ENCODE measurements at regions not wholly inside any gene's neighbourhood (a gene's known extent, or its start where the extent isn't known, plus 50 kb on each side); places are given as distances from the start of the nearest gene placed in this dataset.

DNA sequence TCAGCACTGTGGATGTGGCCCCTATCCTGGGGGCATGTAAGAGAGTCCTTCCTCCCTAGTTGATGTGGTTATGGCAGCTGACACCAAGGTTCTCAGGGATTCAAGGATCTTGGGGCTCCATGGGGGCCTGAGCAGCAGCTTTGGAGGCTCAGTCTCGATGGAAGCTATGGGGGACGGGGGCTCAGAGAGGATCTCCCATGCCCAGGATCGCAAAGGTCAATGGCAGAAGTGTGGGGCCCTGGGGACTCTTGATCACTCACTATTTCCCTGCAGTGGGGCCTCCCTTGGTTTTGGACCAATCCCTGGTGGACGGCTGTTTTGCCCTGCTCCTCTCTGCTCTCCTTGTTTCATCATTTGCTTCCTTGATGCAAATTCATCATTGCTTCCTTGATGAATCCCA lies 885.9 kb downstream of the CDH8 start:
- DNase-seq: no peak
- no peak overlapping the region for H3K9ac ChIP-seq (ENCODE audit: low read length)
- H3K9me3 ChIP-seq (replicated peaks; ENCODE audit: insufficient read depth, low read length): no peaks in the 10 kb centered on the region
- no peak overlapping the region for H2AFZ ChIP-seq (ENCODE audit: low read length)
- H3K9me2 ChIP-seq (replicated peaks; ENCODE audit: insufficient read depth, low read length): no peaks in the 10 kb centered on the region
- no peaks in the 10 kb centered on the region for H3K36me3 ChIP-seq (replicated peaks; ENCODE audit: insufficient read depth, low read length)
- no peak overlapping the region for H3K27ac ChIP-seq (ENCODE audit: low read length)
- no peak for TF ChIP-seq EZH2 (optimal IDR thresholded peaks at IDR 0.05; ENCODE audit: low read depth, low read length)
- TF ChIP-seq, protein P1, sequence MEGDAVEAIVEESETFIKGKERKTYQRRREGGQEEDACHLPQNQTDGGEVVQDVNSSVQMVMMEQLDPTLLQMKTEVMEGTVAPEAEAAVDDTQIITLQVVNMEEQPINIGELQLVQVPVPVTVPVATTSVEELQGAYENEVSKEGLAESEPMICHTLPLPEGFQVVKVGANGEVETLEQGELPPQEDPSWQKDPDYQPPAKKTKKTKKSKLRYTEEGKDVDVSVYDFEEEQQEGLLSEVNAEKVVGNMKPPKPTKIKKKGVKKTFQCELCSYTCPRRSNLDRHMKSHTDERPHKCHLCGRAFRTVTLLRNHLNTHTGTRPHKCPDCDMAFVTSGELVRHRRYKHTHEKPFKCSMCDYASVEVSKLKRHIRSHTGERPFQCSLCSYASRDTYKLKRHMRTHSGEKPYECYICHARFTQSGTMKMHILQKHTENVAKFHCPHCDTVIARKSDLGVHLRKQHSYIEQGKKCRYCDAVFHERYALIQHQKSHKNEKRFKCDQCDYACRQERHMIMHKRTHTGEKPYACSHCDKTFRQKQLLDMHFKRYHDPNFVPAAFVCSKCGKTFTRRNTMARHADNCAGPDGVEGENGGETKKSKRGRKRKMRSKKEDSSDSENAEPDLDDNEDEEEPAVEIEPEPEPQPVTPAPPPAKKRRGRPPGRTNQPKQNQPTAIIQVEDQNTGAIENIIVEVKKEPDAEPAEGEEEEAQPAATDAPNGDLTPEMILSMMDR (IDR thresholded peaks at IDR 0.05; ENCODE audit: low read length): no peak
- TF ChIP-seq EZH2phosphoT487 (IDR thresholded peaks at IDR 0.05; ENCODE audit: low read length): no peak
- H4K20me1 ChIP-seq (ENCODE audit: insufficient read depth, low read length): no peaks in the 10 kb centered on the region
- peaks cover 12% of the 10 kb centered on the region; the same call in 1 of the 2 replicates for H3F3A ChIP-seq (ENCODE audit: insufficient read depth, low read length)
- peaks cover 39% of the 10 kb centered on the region for H3K4me1 ChIP-seq (ENCODE audit: low read length)
- H3K27me3 ChIP-seq (replicated peaks; ENCODE audit: insufficient read depth, low read length): no peaks in the 10 kb centered on the region
- H3K4me3 ChIP-seq (ENCODE audit: low read length): no peak overlapping the region
- H3K4me2 ChIP-seq (ENCODE audit: low read depth, low read length): no peak overlapping the region
- H3K79me2 ChIP-seq (ENCODE audit: low read length): no peaks in the 10 kb centered on the region

DNA sequence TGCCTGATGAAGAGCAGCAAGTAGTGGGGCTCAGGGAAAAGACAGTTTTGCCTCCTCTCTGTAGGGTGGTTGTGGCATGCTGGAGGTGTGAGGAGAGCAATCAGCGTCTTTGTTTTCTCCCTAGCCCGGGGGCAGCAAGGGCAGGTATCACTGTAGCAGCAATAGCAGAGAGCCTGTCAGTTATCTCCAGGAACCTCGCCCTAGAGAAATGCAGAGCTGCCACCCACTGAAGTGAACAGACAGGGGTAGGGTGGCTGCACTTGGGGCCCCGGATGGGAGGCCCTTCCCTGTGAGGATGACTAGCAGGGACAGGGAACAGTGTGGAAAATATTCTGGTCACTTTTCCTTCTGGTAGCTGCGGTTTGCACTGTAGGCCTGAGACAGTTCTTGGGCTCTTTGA lies 886.5 kb downstream of the CDH8 start:
- no peak for TF ChIP-seq EZH2 (optimal IDR thresholded peaks at IDR 0.05; ENCODE audit: low read depth, low read length)
- TF ChIP-seq, protein P1 (IDR thresholded peaks at IDR 0.05; ENCODE audit: low read length): no peak
- no peak for TF ChIP-seq EZH2phosphoT487 (IDR thresholded peaks at IDR 0.05; ENCODE audit: low read length)
- no peaks in the 10 kb centered on the region for H3K36me3 ChIP-seq (replicated peaks; ENCODE audit: insufficient read depth, low read length)
- H3K9me2 ChIP-seq (replicated peaks; ENCODE audit: insufficient read depth, low read length): no peaks in the 10 kb centered on the region
- no peaks in the 10 kb centered on the region for H4K20me1 ChIP-seq (ENCODE audit: insufficient read depth, low read length)
- H3K27me3 ChIP-seq (replicated peaks; ENCODE audit: insufficient read depth, low read length): no peaks in the 10 kb centered on the region
- H3K4me1 ChIP-seq (ENCODE audit: low read length): peaks cover 46% of the 10 kb centered on the region
- H3K79me2 ChIP-seq (ENCODE audit: low read length): no peaks in the 10 kb centered on the region
- H3K27ac ChIP-seq (ENCODE audit: low read length): no peak overlapping the region
- DNase-seq: no peak
- no peaks in the 10 kb centered on the region for H3K9me3 ChIP-seq (replicated peaks; ENCODE audit: insufficient read depth, low read length)
- peaks cover 12% of the 10 kb centered on the region; the same call in 1 of the 2 replicates for H3F3A ChIP-seq (ENCODE audit: insufficient read depth, low read length)
- H2AFZ ChIP-seq (ENCODE audit: low read length): no peak overlapping the region
- H3K4me3 ChIP-seq (ENCODE audit: low read length): no peak overlapping the region
- H3K4me2 ChIP-seq (ENCODE audit: low read depth, low read length): no peak overlapping the region
- no peak overlapping the region for H3K9ac ChIP-seq (ENCODE audit: low read length)

DNA sequence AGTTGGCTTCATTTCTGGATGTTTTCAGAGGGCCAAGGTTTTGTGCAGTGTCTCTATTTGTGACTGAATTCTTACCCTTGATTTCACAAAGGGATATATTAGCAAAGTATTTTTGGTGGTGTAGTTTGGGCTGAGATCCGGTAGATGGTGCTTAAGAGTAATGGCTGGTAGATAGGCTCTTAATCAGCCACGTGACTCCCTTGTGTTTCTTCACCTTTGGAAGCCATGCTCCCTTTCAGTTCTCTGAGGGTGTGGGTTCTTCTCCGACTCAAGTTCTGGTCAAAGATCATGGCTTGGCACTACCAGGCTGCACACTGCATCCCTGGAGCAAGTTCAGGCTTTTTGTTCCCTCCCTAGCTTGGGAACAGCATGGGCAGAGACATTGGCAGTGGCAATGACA lies 887.3 kb downstream of the CDH8 start:
- Histone ChIP-seq H3K4me1 (ENCODE audit: low read length) (peaks cover 49% of the 10 kb centered on the region), H3K27me3 (replicated peaks; ENCODE audit: insufficient read depth, low read length) (no peaks in the 10 kb centered on the region), H3K36me3 (replicated peaks; ENCODE audit: insufficient read depth, low read length) (no peaks in the 10 kb centered on the region), H3K9me3 (replicated peaks; ENCODE audit: insufficient read depth, low read length) (no peaks in the 10 kb centered on the region), H3K27ac (ENCODE audit: low read length) (no peak overlapping the region), H3K4me2 (ENCODE audit: low read depth, low read length) (no peak overlapping the region), H2AFZ (ENCODE audit: low read length) (peak overlapping the region; percentile 56; the same call in 1 of the 2 replicates), H3F3A (ENCODE audit: insufficient read depth, low read length) (peaks cover 12% of the 10 kb centered on the region; the same call in 1 of the 2 replicates), H3K79me2 (ENCODE audit: low read length) (no peaks in the 10 kb centered on the region), H3K4me3 (ENCODE audit: low read length) (no peak overlapping the region), H4K20me1 (ENCODE audit: insufficient read depth, low read length) (no peaks in the 10 kb centered on the region), H3K9me2 (replicated peaks; ENCODE audit: insufficient read depth, low read length) (no peaks in the 10 kb centered on the region), H3K9ac (ENCODE audit: low read length) (no peak overlapping the region)
- peak; percentile 54 for DNase-seq
- TF ChIP-seq, protein P1 (IDR thresholded peaks at IDR 0.05; ENCODE audit: low read length): peak; percentile 59
- TF ChIP-seq EZH2phosphoT487 (IDR thresholded peaks at IDR 0.05; ENCODE audit: low read length): no peak
- no peak for TF ChIP-seq EZH2 (optimal IDR thresholded peaks at IDR 0.05; ENCODE audit: low read depth, low read length)
